ENCODE measurements at regions not wholly inside any gene's neighbourhood (a gene's known extent, or its start where the extent isn't known, plus 50 kb on each side); places are given as distances from the start of the nearest gene placed in this dataset.

DNA sequence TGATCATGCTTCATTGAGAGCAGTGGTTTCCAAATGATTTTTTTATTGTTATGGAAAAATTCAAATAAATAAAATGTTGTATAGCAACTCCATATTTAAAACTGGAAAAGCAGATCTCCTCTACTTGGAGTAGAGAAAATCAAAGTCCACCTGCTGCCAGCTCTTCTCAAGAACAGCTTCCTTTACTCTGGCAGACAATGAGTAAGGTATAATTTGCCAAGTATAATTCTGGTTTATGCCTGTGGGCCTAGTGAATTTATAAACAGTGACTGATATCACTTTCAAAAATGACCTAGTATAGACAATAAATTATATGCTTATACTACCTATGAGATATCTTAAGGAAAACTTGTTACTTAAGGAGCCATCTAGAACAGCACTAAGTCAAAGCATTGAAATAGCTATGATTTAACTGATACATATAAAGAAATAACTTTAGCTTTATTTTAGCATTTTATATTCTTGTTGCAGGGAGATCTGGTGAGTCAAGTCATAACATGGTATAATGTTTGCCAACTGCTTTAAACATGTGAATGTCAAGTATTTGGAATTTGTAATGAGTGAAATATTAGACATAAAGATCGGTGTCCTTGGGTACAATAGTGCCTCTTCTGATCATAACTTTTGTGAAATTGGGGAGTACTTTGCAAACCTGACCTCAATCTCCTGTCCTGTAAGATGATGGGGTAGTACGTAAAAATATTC lies 1389.1 kb upstream of the PIK3C3 start:
- Histone ChIP-seq H3K36me3 (ENCODE audit: insufficient read depth) (no peaks in the 10 kb centered on the region), H3K4me2 (no peak overlapping the region), H3K9ac (no peak overlapping the region), H2AFZ (ENCODE audit: low read depth) (no peak overlapping the region), H3K79me2 (ENCODE audit: insufficient read depth, low read depth) (no peaks in the 10 kb centered on the region), H3K4me1 (ENCODE audit: low read depth, poor library complexity, severe bottlenecking) (no peaks in the 10 kb centered on the region), H3K27ac (no peak overlapping the region), H3K27me3 (ENCODE audit: insufficient read depth, low read depth) (no peaks in the 10 kb centered on the region), H4K20me1 (ENCODE audit: insufficient read depth) (no peaks in the 10 kb centered on the region), H3K4me3 (IDR thresholded peaks at IDR 0.05; ENCODE audit: insufficient read depth, low read depth, low read length) (no peak overlapping the region)
- TF ChIP-seq, protein P1, sequence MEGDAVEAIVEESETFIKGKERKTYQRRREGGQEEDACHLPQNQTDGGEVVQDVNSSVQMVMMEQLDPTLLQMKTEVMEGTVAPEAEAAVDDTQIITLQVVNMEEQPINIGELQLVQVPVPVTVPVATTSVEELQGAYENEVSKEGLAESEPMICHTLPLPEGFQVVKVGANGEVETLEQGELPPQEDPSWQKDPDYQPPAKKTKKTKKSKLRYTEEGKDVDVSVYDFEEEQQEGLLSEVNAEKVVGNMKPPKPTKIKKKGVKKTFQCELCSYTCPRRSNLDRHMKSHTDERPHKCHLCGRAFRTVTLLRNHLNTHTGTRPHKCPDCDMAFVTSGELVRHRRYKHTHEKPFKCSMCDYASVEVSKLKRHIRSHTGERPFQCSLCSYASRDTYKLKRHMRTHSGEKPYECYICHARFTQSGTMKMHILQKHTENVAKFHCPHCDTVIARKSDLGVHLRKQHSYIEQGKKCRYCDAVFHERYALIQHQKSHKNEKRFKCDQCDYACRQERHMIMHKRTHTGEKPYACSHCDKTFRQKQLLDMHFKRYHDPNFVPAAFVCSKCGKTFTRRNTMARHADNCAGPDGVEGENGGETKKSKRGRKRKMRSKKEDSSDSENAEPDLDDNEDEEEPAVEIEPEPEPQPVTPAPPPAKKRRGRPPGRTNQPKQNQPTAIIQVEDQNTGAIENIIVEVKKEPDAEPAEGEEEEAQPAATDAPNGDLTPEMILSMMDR (conservative IDR thresholded peaks at IDR 0.05; ENCODE audit: low read depth, low read length), result no peak

- no peaks in the 10 kb centered on the region for H3K27me3 ChIP-seq (ENCODE audit: insufficient read depth, low read depth)
- H3K27ac ChIP-seq, result no peak overlapping the region
- no peak overlapping the region for H2AFZ ChIP-seq (ENCODE audit: low read depth)
- H3K4me3 ChIP-seq (IDR thresholded peaks at IDR 0.05; ENCODE audit: insufficient read depth, low read depth, low read length), result no peak overlapping the region
- H4K20me1 ChIP-seq (ENCODE audit: insufficient read depth), result no peaks in the 10 kb centered on the region
- H3K4me1 ChIP-seq (ENCODE audit: low read depth, poor library complexity, severe bottlenecking), result no peaks in the 10 kb centered on the region
- no peaks in the 10 kb centered on the region for H3K36me3 ChIP-seq (ENCODE audit: insufficient read depth)
- TF ChIP-seq, protein P1 (conservative IDR thresholded peaks at IDR 0.05; ENCODE audit: low read depth, low read length), result no peak
- H3K79me2 ChIP-seq (ENCODE audit: insufficient read depth, low read depth), result no peaks in the 10 kb centered on the region
- H3K9ac ChIP-seq, result no peak overlapping the region
- no peak overlapping the region for H3K4me2 ChIP-seq
These were observed 1395.5 kb upstream of the PIK3C3 start for GRCh38 chr18:40559556-40559955.

DNA sequence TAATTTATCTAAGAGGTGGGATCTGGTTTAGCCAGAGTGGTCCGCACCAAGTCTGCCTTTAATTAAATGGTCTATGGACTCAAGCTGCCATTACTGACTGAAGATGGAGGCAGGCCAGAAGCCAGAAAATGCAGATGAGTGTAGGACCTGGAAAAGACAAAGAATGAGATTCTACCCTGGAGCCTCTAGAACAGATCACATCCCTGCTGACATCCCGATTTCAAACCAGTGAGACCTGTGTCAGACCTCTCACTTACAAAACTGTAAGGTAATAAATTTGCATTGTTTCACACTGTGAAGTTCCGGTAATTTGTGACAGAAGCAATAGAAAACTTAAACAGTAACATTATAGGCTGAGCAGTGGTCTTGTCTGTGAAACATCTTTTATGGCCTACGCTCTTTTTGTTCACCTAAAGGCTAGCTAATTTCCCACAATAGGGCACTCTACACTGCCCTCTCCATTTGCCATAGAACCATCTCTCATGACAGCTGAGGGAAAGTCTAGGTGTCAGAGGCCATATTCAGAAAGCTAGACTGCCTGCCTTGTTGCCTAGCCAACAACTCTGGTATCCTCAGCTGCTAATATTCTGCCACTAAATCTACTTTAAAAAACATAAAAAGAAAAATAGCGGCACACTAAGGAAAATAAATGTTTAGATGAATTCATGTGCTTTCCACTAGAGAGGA lies 1396.2 kb upstream of the PIK3C3 start:
- Histone ChIP-seq H3K4me2 (no peak overlapping the region), H4K20me1 (ENCODE audit: insufficient read depth) (no peaks in the 10 kb centered on the region), H3K27ac (no peak overlapping the region), H3K27me3 (ENCODE audit: insufficient read depth, low read depth) (no peaks in the 10 kb centered on the region), H3K79me2 (ENCODE audit: insufficient read depth, low read depth) (no peaks in the 10 kb centered on the region), H3K4me3 (IDR thresholded peaks at IDR 0.05; ENCODE audit: insufficient read depth, low read depth, low read length) (no peak overlapping the region), H3K4me1 (ENCODE audit: low read depth, poor library complexity, severe bottlenecking) (no peaks in the 10 kb centered on the region), H3K9ac (no peak overlapping the region), H2AFZ (ENCODE audit: low read depth) (no peak overlapping the region), H3K36me3 (ENCODE audit: insufficient read depth) (no peaks in the 10 kb centered on the region)
- TF ChIP-seq, protein P1 (conservative IDR thresholded peaks at IDR 0.05; ENCODE audit: low read depth, low read length), result no peak

DNA sequence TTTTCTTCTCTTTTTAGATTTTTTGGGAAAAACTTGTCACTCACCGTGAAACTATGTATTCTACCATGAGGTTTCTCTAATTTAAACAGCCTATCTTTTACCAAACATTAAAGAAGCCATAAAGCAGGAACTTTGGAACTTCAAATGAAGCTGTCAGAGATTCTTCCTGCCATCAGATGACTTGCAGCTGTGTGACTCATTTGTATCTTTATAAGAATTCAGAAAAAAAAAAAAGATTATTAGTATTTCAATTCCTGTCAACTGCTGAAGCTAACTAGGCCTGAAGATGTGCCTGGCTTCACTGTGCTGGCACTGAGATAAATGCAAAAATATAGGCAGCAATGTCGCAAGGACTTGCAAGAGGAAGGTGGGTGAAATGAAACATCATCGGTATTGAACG lies 1399.1 kb upstream of the PIK3C3 start:
- Histone ChIP-seq H3K4me3 (IDR thresholded peaks at IDR 0.05; ENCODE audit: insufficient read depth, low read depth, low read length) (no peak overlapping the region), H3K27ac (no peak overlapping the region), H2AFZ (ENCODE audit: low read depth) (no peak overlapping the region), H3K27me3 (ENCODE audit: insufficient read depth, low read depth) (no peaks in the 10 kb centered on the region), H3K36me3 (ENCODE audit: insufficient read depth) (no peaks in the 10 kb centered on the region), H3K4me2 (no peak overlapping the region), H4K20me1 (ENCODE audit: insufficient read depth) (no peaks in the 10 kb centered on the region), H3K4me1 (ENCODE audit: low read depth, poor library complexity, severe bottlenecking) (no peaks in the 10 kb centered on the region), H3K9ac (no peak overlapping the region), H3K79me2 (ENCODE audit: insufficient read depth, low read depth) (no peaks in the 10 kb centered on the region)
- TF ChIP-seq, protein P1 (conservative IDR thresholded peaks at IDR 0.05; ENCODE audit: low read depth, low read length), result no peak
